NCI-H2171 (cell line): ENCODE measurements at regions not wholly inside any gene's neighbourhood (a gene's known extent, or its start where the extent isn't known, plus 50 kb on each side); places are given as distances from the start of the nearest gene placed in this dataset.
"Not testable (repeated sequence)": the region's sequence is repeated elsewhere in the genome, so short reads cannot be mapped to it uniquely, and the experiment has no call there.

Experiments
- DNase-seq: peaks from one replicate; lab custom pipeline; 2025; lab: John Stamatoyannopoulos, UW

GRCh38 chr15:29505535-29505934 is 235.9 kb upstream of the NSMCE3 start:
- not testable (repeated sequence) for DNase-seq

DNA sequence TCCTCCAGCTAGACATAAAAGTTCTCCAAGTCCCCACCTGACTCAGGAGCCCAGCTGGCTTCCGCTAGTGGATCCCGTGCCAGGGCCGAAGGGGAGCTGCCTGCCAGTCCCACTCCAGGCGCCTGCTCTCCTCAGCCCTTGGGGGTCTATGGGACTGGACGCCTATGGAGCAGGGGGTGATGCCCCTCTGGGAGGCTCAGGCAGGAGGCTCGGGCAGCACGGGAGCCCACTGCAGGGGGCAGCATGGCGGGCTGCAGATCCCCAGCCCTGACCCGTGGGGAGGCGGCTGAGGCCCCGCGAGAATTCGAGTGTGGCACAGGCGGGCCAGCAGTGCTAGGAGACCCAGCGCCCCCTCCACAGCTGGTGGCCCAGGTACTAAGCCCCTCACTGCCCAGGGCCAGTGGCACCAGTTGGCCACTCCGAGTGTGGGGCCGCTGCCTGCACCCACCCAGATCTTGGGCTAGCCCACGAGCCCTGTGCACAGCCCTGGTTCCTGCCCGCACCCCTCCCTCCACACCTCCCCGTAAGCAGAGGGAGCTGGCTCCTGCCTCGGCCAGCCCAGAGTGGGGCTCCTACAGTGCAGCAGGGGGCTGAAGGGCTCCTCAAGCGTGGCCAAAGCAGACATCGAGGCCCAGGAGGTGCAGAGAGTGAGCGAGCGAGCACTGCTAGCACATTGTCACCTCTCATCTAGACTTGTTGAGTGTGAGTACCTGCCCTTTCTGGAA is 221.3 kb upstream of the NSMCE3 start:
- no peak for DNase-seq

DNA sequence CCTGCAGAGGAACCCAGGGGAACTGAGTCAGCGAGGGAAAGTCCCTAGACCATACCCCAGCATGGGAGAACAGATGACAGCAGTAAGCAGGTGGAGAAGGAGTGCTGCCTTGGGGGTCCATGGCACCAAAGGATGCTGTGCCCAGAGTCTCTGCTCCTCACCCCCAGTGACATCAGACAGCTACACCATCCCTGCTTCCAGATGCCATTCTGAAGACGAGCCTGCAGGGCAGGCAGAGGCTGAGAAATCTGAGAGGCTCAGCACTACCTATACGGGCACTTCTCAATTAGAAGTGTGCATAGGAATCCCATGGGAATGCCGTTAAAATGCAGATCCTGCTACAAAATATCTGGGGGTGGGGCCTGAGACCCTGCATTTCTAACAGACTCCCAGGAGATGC is 211.3 kb upstream of the NSMCE3 start:
- DNase-seq, result no peak

- DNase-seq, result no peak
Measured at GRCh38 chr15:29480278-29480677, 210.7 kb upstream of the NSMCE3 start.

DNA sequence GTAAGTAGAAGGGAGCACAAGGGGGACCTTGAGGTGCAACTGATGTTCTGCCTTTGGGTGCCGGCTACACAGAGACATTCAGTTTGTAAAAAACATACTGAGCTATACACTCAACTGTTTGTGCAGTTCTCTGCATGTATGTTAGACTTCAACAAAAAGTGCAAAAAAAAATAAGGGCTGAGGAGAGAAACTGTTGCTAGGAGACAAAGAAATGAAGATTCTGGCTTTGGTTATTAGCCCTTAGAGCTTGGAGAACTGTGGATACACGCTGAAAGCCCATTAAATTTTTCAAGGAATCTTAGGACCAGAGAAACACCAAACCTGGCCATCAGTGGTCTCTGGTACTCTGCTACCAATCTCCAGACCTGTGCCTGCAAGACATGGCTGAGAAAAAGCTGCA is 207.6 kb upstream of the NSMCE3 start:
- DNase-seq, result no peak

DNA sequence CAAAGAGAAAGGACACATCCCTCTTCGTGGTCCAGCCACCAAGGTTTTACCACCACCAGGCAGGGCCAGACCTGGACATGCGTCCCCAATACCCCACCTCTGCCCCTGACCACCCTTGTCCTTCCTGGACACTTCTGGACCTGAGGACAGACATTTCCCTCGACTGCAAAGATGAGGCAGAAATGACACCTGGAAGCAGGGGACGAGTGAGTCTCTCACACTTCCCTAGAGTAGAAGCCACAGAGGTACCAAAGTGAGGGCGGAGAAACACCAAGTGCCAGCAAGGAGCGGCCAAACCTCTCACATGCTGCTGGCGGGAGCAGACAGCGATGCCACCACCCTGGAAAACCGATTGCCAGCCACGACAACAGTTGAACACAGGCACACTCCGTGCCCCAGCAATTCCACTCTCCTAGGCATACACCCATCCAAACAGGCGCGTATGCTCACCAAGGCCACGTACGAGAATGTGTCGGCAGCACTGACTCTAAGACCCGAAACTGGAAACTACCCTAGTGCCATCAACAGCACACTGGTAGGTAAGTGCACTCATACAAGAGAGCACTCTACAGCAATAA is 207.0 kb upstream of the NSMCE3 start:
- DNase-seq, result no peak

- DNase-seq, result no peak
Measured at GRCh38 chr15:29475096-29475495, 205.5 kb upstream of the NSMCE3 start.

DNA sequence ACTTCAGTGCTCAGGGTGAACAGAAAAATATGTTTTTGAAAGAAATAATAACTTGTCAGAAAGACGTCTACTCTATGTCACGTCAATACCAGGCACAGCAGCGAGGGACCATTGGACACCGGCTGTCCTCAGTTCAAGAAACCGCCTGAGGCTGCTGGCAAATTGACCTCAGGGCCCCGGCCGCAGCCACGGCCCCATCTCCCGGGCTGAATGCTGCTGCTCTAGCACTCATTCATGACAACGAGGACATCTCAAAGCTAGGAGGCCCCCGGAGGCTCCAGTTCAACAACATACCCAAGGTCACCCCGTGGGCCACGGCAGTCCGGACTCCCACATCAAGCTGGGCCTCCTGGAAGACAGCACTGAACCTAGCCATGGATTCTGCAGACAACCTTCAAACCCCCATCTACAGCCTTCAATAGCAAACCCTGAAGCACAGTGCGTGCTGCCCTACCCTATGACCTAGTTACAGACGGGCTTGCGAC is 204.0 kb upstream of the NSMCE3 start:
- DNase-seq, result no peak

DNA sequence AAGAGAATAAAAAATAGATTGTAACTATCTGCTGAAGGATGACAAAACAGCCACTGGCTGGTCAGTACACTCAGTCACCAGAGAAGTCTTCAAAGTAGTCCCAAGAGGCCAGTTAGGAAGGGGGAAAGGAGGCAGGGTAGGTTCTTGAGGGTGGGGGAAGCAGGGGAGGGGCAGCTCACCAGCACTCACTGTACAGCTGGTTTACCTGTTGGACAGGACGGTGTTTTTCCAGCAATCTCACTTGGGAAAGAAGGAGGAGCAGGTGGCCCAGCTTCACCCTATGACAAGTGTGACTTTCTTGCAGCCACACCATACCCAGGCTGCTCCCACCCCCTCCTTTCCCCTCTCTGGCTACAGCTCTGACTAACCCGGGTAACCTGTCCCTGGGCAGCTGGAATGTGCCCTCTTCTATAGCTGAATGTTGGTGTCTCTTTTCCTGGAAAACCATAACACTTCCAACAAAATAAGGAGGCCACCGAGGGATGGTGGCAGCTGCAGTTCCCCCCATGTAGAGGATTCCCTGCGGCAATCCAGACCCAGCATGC is 203.4 kb upstream of the NSMCE3 start:
- DNase-seq, result no peak

DNA sequence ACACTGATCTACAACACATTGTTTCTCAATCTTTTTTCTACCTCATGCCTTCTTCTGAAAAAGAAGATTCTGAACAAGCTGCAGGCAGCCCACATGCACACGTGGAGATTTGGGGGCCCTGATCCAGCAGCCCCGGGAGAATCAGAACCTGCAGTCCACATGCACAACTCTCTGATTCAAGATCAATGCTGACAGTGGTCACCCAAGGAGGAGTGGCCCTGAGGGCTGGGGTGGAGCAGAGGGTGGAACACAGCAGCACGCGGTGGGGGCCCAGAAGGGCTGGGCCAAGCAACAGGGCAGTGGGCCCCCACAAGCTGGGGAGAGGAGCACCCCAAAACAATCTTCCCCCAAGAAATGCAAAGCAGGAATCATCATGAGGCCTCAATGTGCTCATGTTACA is 202.1 kb upstream of the NSMCE3 start:
- no peak for DNase-seq

GRCh38 chr15:29471306-29471705 is 201.7 kb upstream of the NSMCE3 start:
- no peak for DNase-seq

GRCh38 chr15:29470794-29471193 is 201.2 kb upstream of the NSMCE3 start:
- DNase-seq, result no peak

DNA sequence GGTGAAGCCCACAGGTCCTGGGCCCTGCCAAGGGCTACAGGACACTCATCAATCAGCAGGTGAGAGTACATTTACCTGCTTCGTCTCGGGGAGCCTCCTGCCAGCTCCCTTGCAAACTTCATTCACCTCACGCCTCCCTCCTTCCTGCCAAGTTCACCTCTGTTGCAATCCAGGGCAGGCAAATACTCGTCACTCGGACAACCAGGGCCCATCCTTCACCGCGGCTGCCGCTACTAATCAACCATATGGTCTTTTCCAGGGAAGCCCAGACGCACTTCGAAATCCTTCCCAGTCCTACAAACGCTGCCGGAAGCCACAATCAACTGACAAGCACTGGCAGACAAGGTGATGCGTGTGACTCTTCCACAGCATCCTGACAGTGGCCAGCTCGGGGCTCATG is 200.7 kb upstream of the NSMCE3 start:
- no peak for DNase-seq

GRCh38 chr15:29468899-29469298 is 199.3 kb upstream of the NSMCE3 start:
- no peak for DNase-seq

- no peak for DNase-seq
Measured at GRCh38 chr15:29467091-29467490, 197.5 kb upstream of the NSMCE3 start.

DNA sequence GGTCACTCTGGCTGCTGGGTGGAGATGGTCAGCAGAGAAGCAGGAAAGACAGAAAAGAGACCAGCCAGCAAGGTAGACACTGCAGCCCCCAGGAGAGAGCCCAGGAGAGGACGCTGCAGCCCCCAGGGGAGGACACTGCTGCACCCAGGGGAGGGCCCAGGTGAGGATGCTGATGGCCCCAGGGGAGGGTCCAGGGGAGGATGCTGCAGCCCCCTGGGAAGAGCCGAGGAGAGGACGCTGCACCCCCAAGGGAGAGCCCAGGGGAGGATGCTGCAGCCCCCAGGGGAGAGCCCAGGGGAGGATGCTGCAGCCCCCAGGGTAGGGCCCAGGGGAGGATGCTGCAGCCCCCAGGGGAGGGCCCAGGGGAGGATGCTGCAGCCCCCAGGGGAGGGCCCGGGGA is 196.7 kb upstream of the NSMCE3 start:
- no peak for DNase-seq

GRCh38 chr15:29465816-29466215 is 196.2 kb upstream of the NSMCE3 start:
- DNase-seq, result no peak

GRCh38 chr15:29465196-29465595 is 195.6 kb upstream of the NSMCE3 start:
- DNase-seq, result no peak

DNA sequence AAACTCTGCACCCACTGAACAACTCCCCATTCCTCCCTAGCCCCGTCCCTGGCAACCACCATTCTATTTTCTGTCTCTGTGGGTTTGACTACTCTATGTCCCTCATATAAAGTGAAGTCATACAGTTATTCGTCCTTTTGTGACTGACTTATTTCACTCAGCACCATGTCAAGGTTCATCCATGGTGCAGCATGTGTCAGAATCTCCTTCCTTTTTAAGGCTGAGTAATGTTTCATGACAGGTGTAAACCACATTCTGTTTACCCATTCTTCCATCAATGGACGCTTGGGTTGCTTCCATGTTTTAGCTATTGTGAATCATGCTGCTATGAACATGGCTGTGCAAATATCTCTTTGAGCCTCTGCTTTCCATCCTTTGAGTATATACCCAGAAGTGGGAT is 192.3 kb upstream of the NSMCE3 start:
- DNase-seq, result no peak

GRCh38 chr15:29458361-29458760 is 188.7 kb upstream of the NSMCE3 start:
- DNase-seq, result no peak

DNA sequence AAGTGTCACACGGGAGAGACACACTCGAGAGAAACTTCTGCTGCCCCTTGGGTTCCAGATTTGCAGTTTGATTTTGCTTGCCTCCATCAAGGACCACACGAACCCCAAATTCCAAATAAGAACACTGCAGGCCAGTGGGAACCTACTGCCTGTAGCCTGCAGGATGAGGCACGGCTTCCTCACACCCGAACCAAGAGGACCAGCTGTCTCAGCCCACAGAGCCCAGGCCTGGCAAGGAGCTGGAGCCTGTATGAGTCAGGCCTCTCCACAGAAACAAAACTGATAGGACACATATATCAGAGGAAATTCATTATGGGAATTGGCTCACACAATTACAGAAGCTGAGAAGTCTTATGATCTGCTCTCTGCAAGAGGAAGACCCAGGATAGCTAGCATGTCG is 188.1 kb upstream of the NSMCE3 start:
- no peak for DNase-seq

DNA sequence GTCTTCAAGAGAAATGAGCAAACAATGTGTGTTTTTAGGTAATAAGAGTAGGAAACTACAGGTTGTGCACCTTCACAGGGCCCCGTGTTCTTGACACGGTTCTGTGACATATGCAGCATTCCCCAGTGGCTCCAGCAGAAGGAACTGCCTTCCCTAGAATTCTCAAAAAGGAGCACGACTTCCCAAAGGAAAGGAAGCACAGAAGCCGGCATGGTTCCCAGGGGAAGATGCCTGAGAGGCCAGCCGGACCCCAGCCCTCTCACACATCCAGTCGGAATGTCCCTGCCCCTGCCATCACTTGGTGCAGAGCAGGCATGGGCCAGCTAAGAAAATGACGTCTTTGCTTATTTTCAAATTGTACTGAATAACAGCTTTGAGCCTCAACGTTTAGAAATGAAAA is 187.3 kb upstream of the NSMCE3 start:
- DNase-seq, result no peak

DNA sequence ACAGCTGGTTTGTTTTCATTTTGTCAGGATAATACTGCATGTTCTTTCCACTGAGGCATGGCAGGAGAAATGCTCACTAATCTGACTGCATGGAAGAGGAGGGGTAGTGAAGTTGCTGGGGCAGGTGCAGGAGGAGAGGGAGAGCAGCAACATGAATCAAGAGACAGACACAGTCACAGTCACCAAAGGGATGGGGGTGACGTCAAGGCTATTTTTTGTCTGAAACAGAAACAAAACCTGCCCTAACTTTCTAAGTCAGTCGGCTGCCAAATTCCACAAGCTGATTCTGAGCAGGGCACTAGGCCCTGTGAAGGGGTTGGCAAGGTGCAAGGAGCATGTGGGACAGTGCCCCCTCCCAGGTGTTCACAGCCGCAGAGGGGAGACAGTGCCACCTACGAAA is 186.6 kb upstream of the NSMCE3 start:
- DNase-seq, result no peak

DNA sequence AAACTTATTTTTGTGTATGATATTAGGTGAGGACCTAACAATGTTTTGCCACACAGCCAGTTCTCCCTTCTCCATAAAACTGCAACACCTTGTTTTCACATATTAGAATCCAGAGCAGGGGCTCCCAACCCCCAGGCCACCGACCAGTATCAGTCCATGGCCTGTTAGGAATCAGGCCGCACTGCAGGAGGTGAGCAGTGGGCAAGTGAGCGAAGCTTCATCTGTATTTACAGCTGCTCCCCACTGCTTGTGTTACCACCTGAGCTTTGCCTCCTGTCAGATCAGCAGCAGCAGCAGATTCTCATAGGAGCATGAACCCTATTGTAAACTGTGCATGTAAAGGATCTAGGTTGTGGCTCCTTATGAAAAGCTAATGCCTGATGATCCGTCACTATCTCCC is 185.9 kb upstream of the NSMCE3 start:
- DNase-seq, result no peak
